Suprapubic skin (tissue), 4 donors: ENCODE measurements at regions not wholly inside any gene's neighbourhood (a gene's known extent, or its start where the extent isn't known, plus 50 kb on each side); places are given as distances from the start of the nearest gene placed in this dataset.

Experiments used
- EP300 ChIP-seq: sonication (generic); formaldehyde crosslinking; IDR thresholded peaks from one replicate; pipeline ENCODE4 v1.6.1; 2017; ENCODE audit warnings: antibody characterized with exemption
- POLR2A ChIP-seq, 2 donors: fragments of 450-650 bp; IDR thresholded peaks; one replicate each; pipeline ENCODE4 v1.6.1; 2017; ENCODE audit warnings: antibody characterized with exemption in 2 of 2, mild to moderate bottlenecking in 2 of 2, moderate library complexity in 2 of 2
- POLR2AphosphoS5 ChIP-seq, 3 donors: sonication (generic); formaldehyde crosslinking; IDR thresholded peaks; one replicate each; pipeline ENCODE4 v1.6.1; 2017; ENCODE audit warnings: antibody characterized with exemption in 3 of 3
- TF ChIP-seq, protein P1 (sequence below), 2 donors: fragments of 200-600 bp in 1 of 2; fragments of 450-650 bp in 1 of 2; sonication (generic) in 1 of 2; IDR thresholded peaks; one replicate each; pipeline ENCODE4 v1.5.1; 2016 to 2019; ENCODE audit warnings: antibody characterized with exemption in 2 of 2, mild to moderate bottlenecking in 1 of 2, moderate library complexity in 1 of 2

DNA sequence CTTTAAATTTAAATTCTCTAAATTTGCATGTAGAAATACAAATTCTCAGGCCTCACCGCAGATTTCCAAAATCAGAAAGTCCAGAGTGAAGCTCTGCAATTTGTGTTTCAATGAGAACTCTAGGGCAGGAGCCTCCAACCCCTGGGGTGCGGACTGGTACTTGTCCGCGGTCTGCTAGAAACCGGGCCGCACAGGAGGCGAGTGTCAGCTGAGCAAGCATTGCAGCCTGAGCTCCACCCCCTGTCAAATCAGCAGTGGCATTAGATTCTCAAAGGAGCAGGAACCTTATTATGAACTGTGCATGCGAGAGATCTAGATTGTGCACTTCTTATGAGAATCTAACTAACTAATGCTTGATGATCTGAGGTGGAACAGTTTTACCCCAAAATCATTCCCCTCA, 203.0 kb upstream of the PCSK2 start:
- TF ChIP-seq POLR2AphosphoS5 (IDR thresholded peaks at IDR 0.05) (no peak), POLR2A (IDR thresholded peaks at IDR 0.05) (no peak), EP300 (no peak)
- TF ChIP-seq, protein P1, sequence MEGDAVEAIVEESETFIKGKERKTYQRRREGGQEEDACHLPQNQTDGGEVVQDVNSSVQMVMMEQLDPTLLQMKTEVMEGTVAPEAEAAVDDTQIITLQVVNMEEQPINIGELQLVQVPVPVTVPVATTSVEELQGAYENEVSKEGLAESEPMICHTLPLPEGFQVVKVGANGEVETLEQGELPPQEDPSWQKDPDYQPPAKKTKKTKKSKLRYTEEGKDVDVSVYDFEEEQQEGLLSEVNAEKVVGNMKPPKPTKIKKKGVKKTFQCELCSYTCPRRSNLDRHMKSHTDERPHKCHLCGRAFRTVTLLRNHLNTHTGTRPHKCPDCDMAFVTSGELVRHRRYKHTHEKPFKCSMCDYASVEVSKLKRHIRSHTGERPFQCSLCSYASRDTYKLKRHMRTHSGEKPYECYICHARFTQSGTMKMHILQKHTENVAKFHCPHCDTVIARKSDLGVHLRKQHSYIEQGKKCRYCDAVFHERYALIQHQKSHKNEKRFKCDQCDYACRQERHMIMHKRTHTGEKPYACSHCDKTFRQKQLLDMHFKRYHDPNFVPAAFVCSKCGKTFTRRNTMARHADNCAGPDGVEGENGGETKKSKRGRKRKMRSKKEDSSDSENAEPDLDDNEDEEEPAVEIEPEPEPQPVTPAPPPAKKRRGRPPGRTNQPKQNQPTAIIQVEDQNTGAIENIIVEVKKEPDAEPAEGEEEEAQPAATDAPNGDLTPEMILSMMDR (IDR thresholded peaks at IDR 0.05): no peak
